OCI-LY1 (cell line): ENCODE measurements at regions not wholly inside any gene's neighbourhood (a gene's known extent, or its start where the extent isn't known, plus 50 kb on each side); places are given as distances from the start of the nearest gene placed in this dataset.

Experiments used
- H2AFZ ChIP-seq: fragments of 200-600 bp; sonication (generic), shearing (Covaris generic); 2 replicates; pipeline ENCODE4 v1.6.0; 2014; ENCODE audit warnings: antibody characterized with exemption, mild to moderate bottlenecking, low read length
- H3F3A ChIP-seq: fragments of 200-600 bp; sonication (generic), shearing (Covaris generic); 2 replicates; pipeline ENCODE4 v1.6.0; 2014; ENCODE audit warnings: mild to moderate bottlenecking, antibody characterized with exemption, low read length, moderate library complexity; ENCODE audit not compliant: insufficient read depth
- H3K27ac ChIP-seq: fragments of 200-600 bp; sonication (generic); 2 replicates; pipeline ENCODE4 v1.5.1; 2014; ENCODE audit warnings: low read length, mixed run types, mild to moderate bottlenecking, low read depth; ENCODE audit not compliant: poor library complexity, severe bottlenecking
- H3K27me3 ChIP-seq: fragments of 200-600 bp; sonication (generic); 2 replicates; pipeline ENCODE4 v1.6.0; 2014; ENCODE audit warnings: antibody characterized with exemption, mild to moderate bottlenecking, low read length, moderate library complexity; ENCODE audit not compliant: insufficient read depth
- H3K36me3 ChIP-seq: fragments of 200-600 bp; sonication (generic); 2 replicates; pipeline ENCODE4 v1.6.1; 2014; ENCODE audit warnings: mild to moderate bottlenecking, antibody characterized with exemption, low read length, moderate library complexity, mixed read lengths; ENCODE audit not compliant: insufficient read depth
- H3K4me1 ChIP-seq: fragments of 200-600 bp; sonication (generic); 2 replicates; pipeline ENCODE4 v1.5.1; 2014; ENCODE audit warnings: mild to moderate bottlenecking, low read length, moderate library complexity; ENCODE audit not compliant: insufficient read depth, severe bottlenecking
- H3K4me2 ChIP-seq: fragments of 200-600 bp; sonication (generic), shearing (Covaris generic); 2 replicates; pipeline ENCODE4 v1.6.1; 2014; ENCODE audit warnings: low read length
- H3K4me3 ChIP-seq: fragments of 200-600 bp; sonication (generic); 2 replicates; pipeline ENCODE4 v1.5.1; 2014; ENCODE audit warnings: low read length, low read depth, mild to moderate bottlenecking, mixed read lengths; ENCODE audit not compliant: poor library complexity, severe bottlenecking
- H3K79me2 ChIP-seq: fragments of 200-600 bp; shearing (Covaris generic); 2 replicates; pipeline ENCODE4 v1.6.1; 2016; ENCODE audit warnings: mixed run types, low read length, mixed read lengths; ENCODE audit not compliant: insufficient read depth
- H3K9ac ChIP-seq: fragments of 200-600 bp; sonication (generic), shearing (Covaris generic); 2 replicates; pipeline ENCODE4 v1.6.1; 2014; ENCODE audit warnings: mild to moderate bottlenecking, low read length, mixed read lengths
- H3K9me2 ChIP-seq: fragments of 200-600 bp; sonication (generic), shearing (Covaris generic); 2 replicates; pipeline ENCODE4 v1.6.1; 2014; ENCODE audit warnings: low read depth, mild to moderate bottlenecking, low read length, mixed read lengths
- H3K9me3 ChIP-seq: fragments of 200-600 bp; shearing (Covaris generic); 2 replicates; pipeline ENCODE4 v1.6.1; 2014; ENCODE audit warnings: low read length, mixed read lengths
- H4K20me1 ChIP-seq: fragments of 200-600 bp; sonication (generic), shearing (Covaris generic); 2 replicates; pipeline ENCODE4 v1.6.0; 2016; ENCODE audit warnings: mild to moderate bottlenecking, low read length; ENCODE audit not compliant: insufficient read depth
- EZH2 ChIP-seq: fragments of 200-600 bp; sonication (generic), shearing (Covaris generic); IDR thresholded peaks from 2 replicates; pipeline ENCODE4 v1.8.0; 2017; ENCODE audit warnings: borderline replicate concordance, mixed run types, mild to moderate bottlenecking, antibody characterized with exemption, low read length, moderate library complexity, mixed read lengths
- TF ChIP-seq, protein P1 (sequence below): fragments of 200-600 bp; sonication (generic), shearing (Covaris generic); IDR thresholded peaks from 2 replicates; pipeline ENCODE4 v1.5.1; 2017; ENCODE audit warnings: mild to moderate bottlenecking, antibody characterized with exemption, low read length, moderate library complexity, mixed read lengths

DNA sequence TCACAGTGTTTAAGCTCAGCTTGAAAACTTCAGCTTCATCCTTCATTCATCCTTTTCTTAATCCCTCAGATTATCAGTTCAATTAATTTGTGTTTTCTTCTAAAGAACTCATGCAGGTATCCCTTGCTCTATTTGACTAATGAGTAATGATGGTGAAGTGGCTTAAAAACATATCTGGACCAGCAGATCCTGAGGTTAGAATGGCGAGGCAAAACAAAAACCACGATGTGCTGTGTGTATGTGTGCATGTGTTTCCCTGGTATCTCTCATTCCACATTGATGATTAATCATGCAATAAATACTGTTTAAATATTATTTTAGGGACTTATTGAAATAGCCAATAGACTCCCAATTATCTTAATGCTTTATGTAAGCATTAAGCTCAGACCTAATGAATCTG is 437.0 kb downstream of the DYNC2H1 start:
- Histone ChIP-seq H3K27ac (no peak overlapping the region), H4K20me1 (no peaks in the 10 kb centered on the region), H3K9ac (no peak overlapping the region), H3K79me2 (no peaks in the 10 kb centered on the region), H3K27me3 (no peaks in the 10 kb centered on the region), H3K4me1 (no peaks in the 10 kb centered on the region), H3K9me2 (no peaks in the 10 kb centered on the region), H3K36me3 (no peaks in the 10 kb centered on the region), H3K4me2 (no peak overlapping the region), H3K4me3 (no peak overlapping the region), H2AFZ (no peak overlapping the region), H3K9me3 (no peaks in the 10 kb centered on the region), H3F3A (no peaks in the 10 kb centered on the region)
- TF ChIP-seq, protein P1, sequence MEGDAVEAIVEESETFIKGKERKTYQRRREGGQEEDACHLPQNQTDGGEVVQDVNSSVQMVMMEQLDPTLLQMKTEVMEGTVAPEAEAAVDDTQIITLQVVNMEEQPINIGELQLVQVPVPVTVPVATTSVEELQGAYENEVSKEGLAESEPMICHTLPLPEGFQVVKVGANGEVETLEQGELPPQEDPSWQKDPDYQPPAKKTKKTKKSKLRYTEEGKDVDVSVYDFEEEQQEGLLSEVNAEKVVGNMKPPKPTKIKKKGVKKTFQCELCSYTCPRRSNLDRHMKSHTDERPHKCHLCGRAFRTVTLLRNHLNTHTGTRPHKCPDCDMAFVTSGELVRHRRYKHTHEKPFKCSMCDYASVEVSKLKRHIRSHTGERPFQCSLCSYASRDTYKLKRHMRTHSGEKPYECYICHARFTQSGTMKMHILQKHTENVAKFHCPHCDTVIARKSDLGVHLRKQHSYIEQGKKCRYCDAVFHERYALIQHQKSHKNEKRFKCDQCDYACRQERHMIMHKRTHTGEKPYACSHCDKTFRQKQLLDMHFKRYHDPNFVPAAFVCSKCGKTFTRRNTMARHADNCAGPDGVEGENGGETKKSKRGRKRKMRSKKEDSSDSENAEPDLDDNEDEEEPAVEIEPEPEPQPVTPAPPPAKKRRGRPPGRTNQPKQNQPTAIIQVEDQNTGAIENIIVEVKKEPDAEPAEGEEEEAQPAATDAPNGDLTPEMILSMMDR, result no peak
- no peak for TF ChIP-seq EZH2

- Histone ChIP-seq H3K9me3 (no peaks in the 10 kb centered on the region), H3K9ac (no peak overlapping the region), H3F3A (no peaks in the 10 kb centered on the region), H3K4me2 (no peak overlapping the region), H4K20me1 (no peaks in the 10 kb centered on the region), H3K27me3 (no peaks in the 10 kb centered on the region), H3K79me2 (no peaks in the 10 kb centered on the region), H2AFZ (no peak overlapping the region), H3K9me2 (no peaks in the 10 kb centered on the region), H3K36me3 (no peaks in the 10 kb centered on the region), H3K4me3 (no peak overlapping the region), H3K27ac (no peak overlapping the region), H3K4me1 (no peaks in the 10 kb centered on the region)
- TF ChIP-seq, protein P1, result no peak
- no peak for TF ChIP-seq EZH2
Observed at GRCh38 chr11:103547024-103547423, 437.8 kb downstream of the DYNC2H1 start.

GRCh38 chr11:103547691-103548090 is 438.5 kb downstream of the DYNC2H1 start:
- H2AFZ ChIP-seq, result no peak overlapping the region
- no peak overlapping the region for H3K9ac ChIP-seq
- no peaks in the 10 kb centered on the region for H3K4me1 ChIP-seq
- H3F3A ChIP-seq, result no peaks in the 10 kb centered on the region
- no peaks in the 10 kb centered on the region for H3K36me3 ChIP-seq
- no peak overlapping the region for H3K4me2 ChIP-seq
- no peaks in the 10 kb centered on the region for H4K20me1 ChIP-seq
- no peak overlapping the region for H3K27ac ChIP-seq
- no peaks in the 10 kb centered on the region for H3K9me3 ChIP-seq
- no peaks in the 10 kb centered on the region for H3K79me2 ChIP-seq
- TF ChIP-seq EZH2, result no peak
- TF ChIP-seq, protein P1, result no peak
- H3K27me3 ChIP-seq, result no peaks in the 10 kb centered on the region
- no peak overlapping the region for H3K4me3 ChIP-seq
- no peaks in the 10 kb centered on the region for H3K9me2 ChIP-seq
